ENCODE measurements at regions not wholly inside any gene's neighbourhood (a gene's known extent, or its start where the extent isn't known, plus 50 kb on each side); places are given as distances from the start of the nearest gene placed in this dataset.
"Not testable (repeated sequence)": the region's sequence is repeated elsewhere in the genome, so short reads cannot be mapped to it uniquely, and the experiment has no call there.

GRCh38 chr6:91198588-91199255 is 611.9 kb upstream of the MAP3K7 start:
- Histone ChIP-seq H3K36me3 (no peaks in the 10 kb centered on the region), H3K4me1 (no peaks in the 10 kb centered on the region), H3K27ac (no peak overlapping the region), H3K4me3 (no peak overlapping the region), H3K27me3 (ENCODE audit: low read depth) (no peaks in the 10 kb centered on the region), H3K9me3 (no peaks in the 10 kb centered on the region)
- DNase-seq (no peak), ATAC-seq (no peak)
- no peak for TF ChIP-seq CTCF (IDR thresholded peaks at IDR 0.05)
- intact Hi-C loops (cut with DNase I) = no loop called here

- Histone ChIP-seq H3K4me3 (no peak overlapping the region), H3K27ac (no peak overlapping the region), H3K9me3 (no peaks in the 10 kb centered on the region), H3K27me3 (ENCODE audit: low read depth) (no peaks in the 10 kb centered on the region), H3K4me1 (no peaks in the 10 kb centered on the region), H3K36me3 (no peaks in the 10 kb centered on the region)
- ATAC-seq (no peak), DNase-seq (no peak)
- TF ChIP-seq CTCF (IDR thresholded peaks at IDR 0.05) = no peak
- intact Hi-C loops (cut with DNase I) = no loop called here
Observed at GRCh38 chr6:91196729-91197128, 609.9 kb upstream of the MAP3K7 start.

- H3K4me1 ChIP-seq = no peaks in the 10 kb centered on the region
- intact Hi-C loops (cut with DNase I) = no loop called here
- TF ChIP-seq CTCF (IDR thresholded peaks at IDR 0.05) = no peak
- no peak overlapping the region for H3K27ac ChIP-seq
- no peaks in the 10 kb centered on the region for H3K9me3 ChIP-seq
- no peak for DNase-seq
- H3K4me3 ChIP-seq = no peak overlapping the region
- H3K27me3 ChIP-seq (ENCODE audit: low read depth) = no peaks in the 10 kb centered on the region
- ATAC-seq = no peak
- no peaks in the 10 kb centered on the region for H3K36me3 ChIP-seq
Observed at GRCh38 chr6:91193446-91193845, 606.6 kb upstream of the MAP3K7 start.

- H3K9me3 ChIP-seq; H3K36me3 ChIP-seq; DNase-seq; ATAC-seq; H3K27me3 ChIP-seq (ENCODE audit: low read depth); intact Hi-C loops (cut with DNase I); H3K4me3 ChIP-seq; H3K27ac ChIP-seq; H3K4me1 ChIP-seq: not testable (repeated sequence)
Observed at GRCh38 chr6:91190041-91190440, 603.2 kb upstream of the MAP3K7 start.

- Histone ChIP-seq H3K27me3 (ENCODE audit: low read depth) (no peaks in the 10 kb centered on the region), H3K36me3 (no peaks in the 10 kb centered on the region), H3K4me3 (no peak overlapping the region), H3K27ac (no peak overlapping the region), H3K4me1 (no peaks in the 10 kb centered on the region), H3K9me3 (no peaks in the 10 kb centered on the region)
- no peak for TF ChIP-seq CTCF (IDR thresholded peaks at IDR 0.05)
- DNase-seq (no peak), ATAC-seq (no peak)
- intact Hi-C loops (cut with DNase I) = no loop called here
Observed at GRCh38 chr6:91185072-91185471, 598.2 kb upstream of the MAP3K7 start.

- Histone ChIP-seq H3K36me3 (no peaks in the 10 kb centered on the region), H3K4me3 (no peak overlapping the region), H3K9me3 (no peaks in the 10 kb centered on the region), H3K27me3 (ENCODE audit: low read depth) (no peaks in the 10 kb centered on the region), H3K4me1 (no peaks in the 10 kb centered on the region), H3K27ac (no peak overlapping the region)
- TF ChIP-seq CTCF (IDR thresholded peaks at IDR 0.05) = no peak
- intact Hi-C loops (cut with DNase I) = no loop called here
- no peak for DNase-seq
- ATAC-seq = no peak
Observed at GRCh38 chr6:91181416-91181815, 594.5 kb upstream of the MAP3K7 start.

All from lower lobe of right lung (tissue), 2 donors.